ENCODE measurements at regions not wholly inside any gene's neighbourhood (a gene's known extent, or its start where the extent isn't known, plus 50 kb on each side); places are given as distances from the start of the nearest gene placed in this dataset.

DNA sequence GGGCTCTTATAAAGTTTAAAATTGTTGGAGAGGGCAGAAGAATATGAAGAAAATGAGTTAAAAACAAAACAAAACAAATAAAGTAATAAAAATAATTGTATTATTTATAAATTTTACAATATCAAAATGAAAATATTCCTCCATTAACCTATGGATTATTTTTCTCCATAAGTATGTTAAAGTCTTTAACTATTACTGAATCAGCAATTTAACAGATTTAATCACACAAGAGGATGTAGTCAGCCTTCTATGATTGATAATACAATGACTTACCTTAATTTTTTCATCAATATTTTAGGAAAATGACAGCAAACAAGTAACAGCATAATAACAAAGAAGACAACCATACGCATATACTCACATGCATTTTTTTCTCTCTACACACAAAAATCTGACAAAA lies 1195.3 kb upstream of the NUDT12 start:
- H3K9me3 Mint-ChIP-seq: peaks cover 20% of the 10 kb centered on the region
- ATAC-seq (no peak), DNase-seq (no peak)
- H3K4me1 Mint-ChIP-seq: no peaks in the 10 kb centered on the region
- no peak overlapping the region for H3K27ac Mint-ChIP-seq
- H3K36me3 Mint-ChIP-seq (ENCODE audit: low read depth): no peaks in the 10 kb centered on the region
- H3K27me3 Mint-ChIP-seq: no peaks in the 10 kb centered on the region
- H3K4me3 Mint-ChIP-seq: no peak overlapping the region

DNA sequence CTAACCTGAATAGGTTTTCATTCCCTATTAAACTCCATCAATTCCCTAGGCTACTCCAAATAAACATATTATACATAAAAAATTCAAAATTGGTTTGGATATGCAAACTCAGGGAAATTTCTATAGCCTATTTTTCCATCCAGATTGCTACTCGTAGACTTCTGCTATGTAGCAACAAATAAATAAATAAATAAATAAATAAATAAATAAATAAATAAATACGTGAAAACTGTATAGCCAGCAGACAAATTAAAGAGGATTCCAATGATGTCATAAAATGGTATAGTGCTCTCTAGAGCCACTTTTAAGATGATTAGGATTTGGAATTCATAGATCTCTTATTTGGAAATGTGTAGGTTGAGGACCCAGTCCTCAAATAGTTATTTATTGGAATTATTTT lies 1193.2 kb upstream of the NUDT12 start:
- Mint-ChIP-seq H3K9me3 (peaks cover 18% of the 10 kb centered on the region), H3K27me3 (no peaks in the 10 kb centered on the region), H3K4me1 (no peaks in the 10 kb centered on the region), H3K27ac (no peak overlapping the region), H3K36me3 (ENCODE audit: low read depth) (no peaks in the 10 kb centered on the region), H3K4me3 (no peak overlapping the region)
- no peak for ATAC-seq
- no peak for DNase-seq

DNA sequence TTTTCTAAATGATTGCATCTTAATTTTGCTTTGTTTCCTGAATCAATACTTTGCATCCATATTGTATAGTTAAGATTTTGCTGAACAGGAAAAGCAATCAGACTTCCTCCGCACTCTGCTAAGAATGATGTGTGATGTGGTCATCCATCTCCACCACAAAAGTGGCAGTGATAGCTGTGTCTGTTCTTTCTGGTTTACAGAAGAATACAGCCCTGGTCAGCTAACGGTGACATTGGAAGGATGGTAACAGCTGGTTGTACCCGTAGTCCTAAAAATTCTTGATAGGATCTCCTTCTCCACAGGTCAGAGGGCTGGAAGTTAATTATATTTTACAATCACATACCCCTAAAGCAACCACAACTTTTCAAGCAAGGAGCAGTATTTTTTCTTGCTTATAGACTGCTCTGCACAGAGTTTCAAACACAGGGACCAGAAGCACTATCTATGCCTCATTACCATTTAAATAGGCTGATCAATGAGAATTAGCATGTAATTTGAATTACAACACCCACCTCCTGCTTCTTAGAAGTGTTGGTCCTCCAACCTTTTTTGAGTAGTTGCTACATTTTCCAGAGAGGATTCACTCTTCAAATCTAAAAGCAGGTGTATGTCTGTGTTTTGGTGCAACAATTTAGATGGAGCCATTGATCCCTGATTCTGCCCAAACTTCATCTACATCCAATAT lies 1191.9 kb upstream of the NUDT12 start:
- ATAC-seq (no peak), DNase-seq (no peak)
- no peaks in the 10 kb centered on the region for H3K27me3 Mint-ChIP-seq
- H3K4me1 Mint-ChIP-seq: no peaks in the 10 kb centered on the region
- no peak overlapping the region for H3K4me3 Mint-ChIP-seq
- H3K27ac Mint-ChIP-seq: no peak overlapping the region
- H3K36me3 Mint-ChIP-seq (ENCODE audit: low read depth): no peaks in the 10 kb centered on the region
- peaks cover 12% of the 10 kb centered on the region for H3K9me3 Mint-ChIP-seq

DNA sequence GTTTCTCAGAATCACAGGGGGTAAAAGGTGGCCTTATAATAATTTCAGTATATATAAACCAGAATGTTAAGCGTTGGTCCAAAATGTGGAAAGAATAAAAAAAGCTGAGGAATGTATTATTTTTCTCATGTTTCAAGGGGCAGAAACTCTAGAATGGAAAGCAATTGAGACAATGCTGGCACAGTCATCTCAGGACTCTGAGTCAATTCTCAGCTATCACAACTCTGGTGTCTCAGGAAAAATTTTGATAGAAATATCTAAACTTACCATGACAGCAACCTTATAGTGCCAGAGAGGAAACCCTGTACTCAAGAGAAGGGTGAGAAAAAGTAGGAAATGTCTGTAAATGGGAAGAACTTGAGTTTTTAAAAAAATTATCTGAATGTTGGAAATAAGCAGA lies 1189.4 kb upstream of the NUDT12 start:
- H3K4me3 Mint-ChIP-seq: no peak overlapping the region
- DNase-seq: no peak

DNA sequence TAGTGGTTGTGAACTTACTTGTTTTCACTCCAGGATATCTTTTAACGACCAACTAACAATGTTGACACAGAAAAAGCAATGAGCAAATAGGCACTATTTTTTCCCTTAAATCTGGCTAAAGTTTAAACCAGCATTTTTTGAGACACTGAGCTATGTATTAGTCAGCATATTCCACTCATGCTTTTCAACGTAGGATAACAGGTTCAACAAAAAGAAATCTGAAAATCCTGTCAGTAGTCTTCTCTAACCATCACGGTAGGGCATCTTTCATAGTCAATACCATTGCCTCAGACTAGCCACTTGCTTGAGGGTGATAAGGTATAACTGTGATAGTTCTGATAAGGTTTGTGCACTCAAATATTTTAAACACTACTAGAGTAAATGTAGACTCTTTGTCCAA lies 1177.3 kb upstream of the NUDT12 start:
- Mint-ChIP-seq H3K27ac (no peak overlapping the region), H3K27me3 (no peaks in the 10 kb centered on the region), H3K4me3 (no peak overlapping the region), H3K36me3 (ENCODE audit: low read depth) (no peaks in the 10 kb centered on the region), H3K9me3 (peaks cover 26% of the 10 kb centered on the region), H3K4me1 (no peaks in the 10 kb centered on the region)
- ATAC-seq (no peak), DNase-seq (no peak)

More for the DNA sequence above, 1189.4 kb upstream of the NUDT12 start:
- Mint-ChIP-seq H3K9me3 (peaks cover 12% of the 10 kb centered on the region), H3K27me3 (no peaks in the 10 kb centered on the region), H3K27ac (no peak overlapping the region), H3K36me3 (ENCODE audit: low read depth) (no peaks in the 10 kb centered on the region), H3K4me1 (no peaks in the 10 kb centered on the region)
- no peak for ATAC-seq

DNA sequence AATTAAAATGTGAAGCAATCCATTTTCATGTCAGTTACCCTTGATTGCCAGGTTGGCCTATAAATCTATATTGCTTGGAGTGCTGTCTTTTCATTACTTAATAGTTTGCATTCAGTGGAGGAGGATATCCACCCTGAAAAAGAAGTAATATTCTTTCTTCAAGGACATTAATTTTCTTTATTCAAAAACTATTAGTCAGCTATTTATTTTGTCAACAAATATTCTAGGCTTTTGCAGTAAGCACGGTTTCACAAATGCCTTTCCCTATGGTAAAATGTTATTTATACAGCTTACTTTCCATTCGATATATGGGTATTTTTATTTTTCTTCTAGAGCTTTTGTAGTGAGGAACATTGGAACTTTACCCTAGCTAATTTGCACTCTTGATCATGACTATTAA lies 1176.9 kb upstream of the NUDT12 start:
- DNase-seq: no peak
- Mint-ChIP-seq H3K27ac (no peak overlapping the region), H3K9me3 (peaks cover 26% of the 10 kb centered on the region), H3K36me3 (ENCODE audit: low read depth) (no peaks in the 10 kb centered on the region), H3K4me3 (no peak overlapping the region), H3K4me1 (no peaks in the 10 kb centered on the region), H3K27me3 (no peaks in the 10 kb centered on the region)
- no peak for ATAC-seq

DNA sequence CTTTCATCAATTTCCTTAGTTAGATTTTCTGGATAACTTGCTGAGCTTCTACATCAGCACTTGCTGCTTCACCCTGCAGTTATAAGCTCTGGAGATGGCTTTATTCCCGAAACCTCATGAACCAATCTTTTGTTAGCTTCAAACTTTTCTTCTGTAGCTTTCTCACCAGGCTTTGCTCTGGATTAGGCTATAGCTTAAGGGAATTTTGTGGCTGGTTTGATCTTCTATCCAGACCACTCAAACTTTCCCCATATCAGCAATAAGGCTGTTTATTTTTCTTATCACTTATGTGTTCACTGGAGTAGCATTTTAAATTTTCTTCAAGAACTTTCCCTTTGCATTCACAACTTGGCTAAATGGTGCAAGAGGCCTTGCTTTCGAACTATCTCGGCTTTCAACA lies 1173.5 kb upstream of the NUDT12 start:
- H3K36me3 Mint-ChIP-seq (ENCODE audit: low read depth): no peaks in the 10 kb centered on the region
- no peaks in the 10 kb centered on the region for H3K4me1 Mint-ChIP-seq
- no peaks in the 10 kb centered on the region for H3K27me3 Mint-ChIP-seq
- H3K4me3 Mint-ChIP-seq: no peak overlapping the region
- peaks cover 24% of the 10 kb centered on the region for H3K9me3 Mint-ChIP-seq
- H3K27ac Mint-ChIP-seq: no peak overlapping the region
- ATAC-seq (no peak), DNase-seq (no peak)

DNA sequence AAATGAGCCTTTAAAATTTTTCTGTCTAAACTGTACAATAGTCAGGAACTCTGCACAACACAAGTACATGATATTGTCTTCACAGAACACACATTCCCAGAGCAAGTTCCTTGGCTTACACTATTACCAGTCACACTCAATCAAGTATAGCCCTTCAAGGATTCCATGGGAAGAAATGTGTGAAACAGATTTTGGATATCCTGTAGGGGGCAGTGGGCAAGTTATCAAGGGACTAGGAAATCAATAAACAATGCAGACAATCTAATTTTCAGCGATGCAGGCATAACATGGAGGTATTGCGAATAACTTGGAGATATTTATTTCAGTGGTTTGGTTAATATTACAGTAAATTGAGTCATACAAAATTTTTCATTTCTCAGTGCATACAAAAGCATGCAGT lies 1171.5 kb upstream of the NUDT12 start:
- no peak for ATAC-seq
- Mint-ChIP-seq H3K27ac (no peak overlapping the region), H3K4me1 (no peaks in the 10 kb centered on the region), H3K27me3 (no peaks in the 10 kb centered on the region), H3K4me3 (no peak overlapping the region), H3K9me3 (peaks cover 31% of the 10 kb centered on the region), H3K36me3 (ENCODE audit: low read depth) (no peaks in the 10 kb centered on the region)
- no peak for DNase-seq

DNA sequence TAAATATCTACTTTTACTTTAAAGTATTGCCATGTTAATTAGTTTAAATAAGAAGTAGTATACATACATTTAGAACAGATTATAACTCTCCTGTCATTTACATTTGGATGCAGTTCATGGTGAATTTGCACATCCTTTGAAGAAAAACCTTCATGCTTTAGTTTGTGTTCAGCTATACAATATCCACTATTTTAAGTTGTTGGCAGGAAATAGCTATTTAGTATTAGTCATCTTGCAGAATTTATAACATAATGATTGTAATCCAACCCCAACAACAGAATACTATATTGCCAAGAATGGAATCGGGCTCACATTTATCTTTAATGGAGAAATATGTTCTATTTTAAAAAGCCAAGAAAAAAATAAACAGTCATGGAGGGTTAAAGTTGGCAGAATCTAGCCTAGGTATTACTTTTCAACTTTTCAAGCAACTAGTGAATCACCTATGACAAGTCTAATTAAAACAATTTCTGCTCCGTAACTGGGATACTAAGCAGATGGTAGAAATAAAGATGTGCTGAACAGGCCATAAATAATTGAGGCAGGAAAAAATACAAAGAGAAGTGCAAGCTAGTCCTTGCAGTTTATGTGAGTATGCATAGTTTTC lies 1170.6 kb upstream of the NUDT12 start:
- no peak for DNase-seq
- no peaks in the 10 kb centered on the region for H3K27me3 Mint-ChIP-seq
- peaks cover 25% of the 10 kb centered on the region for H3K9me3 Mint-ChIP-seq
- ATAC-seq: no peak
- no peaks in the 10 kb centered on the region for H3K36me3 Mint-ChIP-seq (ENCODE audit: low read depth)
- no peaks in the 10 kb centered on the region for H3K4me1 Mint-ChIP-seq
- H3K27ac Mint-ChIP-seq: no peak overlapping the region
- no peak overlapping the region for H3K4me3 Mint-ChIP-seq

DNA sequence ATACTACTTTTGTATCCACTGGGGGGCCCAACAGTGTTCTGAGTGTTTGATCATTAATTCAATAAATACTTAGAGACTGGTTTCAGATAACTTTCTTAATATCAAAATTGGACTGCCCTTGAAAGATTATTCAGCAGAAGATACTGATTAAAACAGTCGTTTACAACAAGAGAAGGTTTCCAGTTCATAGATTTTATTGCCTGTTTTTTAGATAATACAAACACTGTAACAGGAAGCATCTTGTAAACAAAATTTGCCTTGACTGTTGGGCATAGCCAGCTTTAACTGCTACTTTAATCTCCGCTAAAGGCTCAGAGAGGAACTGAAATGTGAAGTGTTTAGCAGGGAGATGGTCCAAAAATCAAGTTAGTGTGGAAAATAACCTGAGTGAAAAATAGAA lies 1168.7 kb upstream of the NUDT12 start:
- H3K27ac Mint-ChIP-seq: no peak overlapping the region
- H3K9me3 Mint-ChIP-seq: peaks cover 19% of the 10 kb centered on the region
- H3K4me3 Mint-ChIP-seq: no peak overlapping the region
- H3K36me3 Mint-ChIP-seq (ENCODE audit: low read depth): no peaks in the 10 kb centered on the region
- H3K4me1 Mint-ChIP-seq: no peaks in the 10 kb centered on the region
- ATAC-seq: no peak
- DNase-seq: no peak
- no peaks in the 10 kb centered on the region for H3K27me3 Mint-ChIP-seq

DNA sequence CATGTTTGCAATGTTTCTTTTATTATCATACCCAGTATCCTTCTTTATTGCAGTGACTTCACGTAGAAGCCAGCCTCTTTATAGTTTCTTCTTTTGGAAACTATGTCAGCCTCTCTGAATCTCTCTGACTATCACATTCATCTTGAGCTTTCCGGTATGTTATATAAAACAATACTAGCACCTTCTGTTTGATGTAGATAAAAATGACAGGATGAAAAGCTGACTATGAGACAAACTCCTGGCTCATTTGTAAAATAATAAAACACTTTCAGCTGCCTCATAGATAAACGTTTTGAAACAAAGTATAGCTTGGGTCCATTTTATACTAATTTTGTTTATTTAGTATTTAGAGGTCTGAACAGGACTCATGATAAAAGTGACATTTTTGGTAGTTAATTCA lies 1145.4 kb upstream of the NUDT12 start:
- Mint-ChIP-seq H3K27me3 (no peaks in the 10 kb centered on the region), H3K4me3 (no peak overlapping the region), H3K9me3 (peaks cover 11% of the 10 kb centered on the region), H3K4me1 (no peaks in the 10 kb centered on the region), H3K27ac (no peak overlapping the region), H3K36me3 (ENCODE audit: low read depth) (no peaks in the 10 kb centered on the region)
- no peak for ATAC-seq
- no peak for DNase-seq

DNA sequence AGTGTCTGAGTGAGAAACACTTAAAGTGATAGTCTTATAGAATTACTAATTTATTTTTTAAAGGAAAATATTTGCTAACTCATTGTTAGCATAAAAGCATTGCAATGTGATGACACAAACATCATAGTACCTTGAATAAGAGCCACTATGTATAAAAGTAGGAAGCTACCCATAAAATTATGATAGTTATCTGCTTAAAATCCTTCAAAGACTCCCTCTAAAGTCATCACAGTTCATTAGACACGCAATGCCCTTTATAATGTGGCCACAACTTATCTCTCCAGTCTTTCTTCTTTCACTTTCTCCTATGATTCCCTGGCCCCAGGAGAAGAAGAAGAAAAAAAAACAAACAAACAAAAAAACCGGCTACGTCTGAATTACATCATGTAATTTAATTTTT lies 1144.0 kb upstream of the NUDT12 start:
- Mint-ChIP-seq H3K9me3 (peaks cover 8% of the 10 kb centered on the region), H3K27me3 (no peaks in the 10 kb centered on the region), H3K4me1 (no peaks in the 10 kb centered on the region), H3K36me3 (ENCODE audit: low read depth) (no peaks in the 10 kb centered on the region), H3K27ac (no peak overlapping the region), H3K4me3 (no peak overlapping the region)
- DNase-seq (no peak), ATAC-seq (no peak)

DNA sequence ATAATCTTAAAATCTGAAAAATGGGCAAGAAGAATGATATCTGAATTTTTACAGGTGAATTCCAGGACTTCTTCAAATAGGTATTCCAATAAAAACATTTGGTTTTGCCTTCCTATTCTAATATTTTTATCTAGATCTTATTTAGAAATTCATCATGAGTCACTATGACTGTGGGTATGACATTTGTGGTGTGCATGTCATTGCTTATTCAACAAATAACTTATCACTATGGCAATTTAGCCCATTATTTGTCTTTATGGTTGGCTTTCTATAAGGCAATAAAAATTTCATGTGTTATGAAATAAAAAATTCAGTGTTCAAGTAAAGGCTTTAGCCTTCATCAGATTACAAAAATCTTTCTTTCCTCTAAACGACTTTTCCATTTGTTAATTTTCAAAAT lies 1139.6 kb upstream of the NUDT12 start:
- H3K27me3 Mint-ChIP-seq: no peaks in the 10 kb centered on the region
- no peak for ATAC-seq
- no peaks in the 10 kb centered on the region for H3K36me3 Mint-ChIP-seq (ENCODE audit: low read depth)
- no peak overlapping the region for H3K27ac Mint-ChIP-seq
- no peaks in the 10 kb centered on the region for H3K4me1 Mint-ChIP-seq
- DNase-seq: no peak
- H3K9me3 Mint-ChIP-seq: peaks cover 18% of the 10 kb centered on the region
- H3K4me3 Mint-ChIP-seq: no peak overlapping the region

DNA sequence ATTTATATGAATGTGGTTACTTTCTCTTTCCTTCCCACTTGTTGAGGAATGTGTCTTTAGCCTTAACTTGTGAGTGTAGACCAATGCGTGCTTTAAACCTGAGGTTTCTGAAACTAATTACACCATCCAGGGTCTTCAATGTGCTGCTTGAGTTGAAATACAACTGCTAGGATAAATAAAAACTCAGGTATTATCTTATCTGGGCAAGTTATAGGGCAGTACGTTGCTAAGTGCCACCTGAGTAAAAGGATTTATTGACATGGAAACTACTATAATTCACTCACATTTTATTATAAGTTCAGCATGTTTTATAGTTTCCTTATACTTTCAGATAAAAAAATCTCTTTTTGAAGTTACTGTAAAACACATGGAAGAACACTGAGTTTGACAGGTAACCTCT lies 1136.8 kb upstream of the NUDT12 start:
- no peaks in the 10 kb centered on the region for H3K27me3 Mint-ChIP-seq
- DNase-seq (no peak), ATAC-seq (no peak)
- no peaks in the 10 kb centered on the region for H3K36me3 Mint-ChIP-seq (ENCODE audit: low read depth)
- peaks cover 22% of the 10 kb centered on the region for H3K9me3 Mint-ChIP-seq
- no peak overlapping the region for H3K27ac Mint-ChIP-seq
- H3K4me1 Mint-ChIP-seq: no peaks in the 10 kb centered on the region
- no peak overlapping the region for H3K4me3 Mint-ChIP-seq

DNA sequence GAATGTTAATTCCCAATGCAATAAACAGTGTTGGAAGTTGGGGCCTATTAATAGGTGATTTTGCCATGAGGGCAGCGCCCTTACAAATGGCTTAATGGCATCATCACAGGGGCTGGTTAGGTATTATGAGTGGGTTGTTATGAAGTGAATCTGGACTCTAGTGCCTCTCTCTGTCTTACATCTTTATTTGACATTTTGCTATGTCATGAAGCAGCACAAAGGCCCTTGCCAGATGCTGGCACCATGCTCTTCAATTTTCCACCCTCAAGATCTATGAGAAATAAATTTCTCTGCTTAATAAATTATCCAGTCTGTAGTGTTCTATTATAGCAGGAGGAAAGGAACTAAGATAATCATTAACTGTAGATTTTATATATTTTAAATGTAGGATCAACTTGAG lies 1098.7 kb upstream of the NUDT12 start:
- H3K4me3 Mint-ChIP-seq: no peak overlapping the region
- H3K27me3 Mint-ChIP-seq: no peaks in the 10 kb centered on the region
- H3K27ac Mint-ChIP-seq: no peak overlapping the region
- no peaks in the 10 kb centered on the region for H3K36me3 Mint-ChIP-seq (ENCODE audit: low read depth)
- no peak for DNase-seq
- peaks cover 11% of the 10 kb centered on the region for H3K9me3 Mint-ChIP-seq
- no peaks in the 10 kb centered on the region for H3K4me1 Mint-ChIP-seq
- ATAC-seq: no peak

DNA sequence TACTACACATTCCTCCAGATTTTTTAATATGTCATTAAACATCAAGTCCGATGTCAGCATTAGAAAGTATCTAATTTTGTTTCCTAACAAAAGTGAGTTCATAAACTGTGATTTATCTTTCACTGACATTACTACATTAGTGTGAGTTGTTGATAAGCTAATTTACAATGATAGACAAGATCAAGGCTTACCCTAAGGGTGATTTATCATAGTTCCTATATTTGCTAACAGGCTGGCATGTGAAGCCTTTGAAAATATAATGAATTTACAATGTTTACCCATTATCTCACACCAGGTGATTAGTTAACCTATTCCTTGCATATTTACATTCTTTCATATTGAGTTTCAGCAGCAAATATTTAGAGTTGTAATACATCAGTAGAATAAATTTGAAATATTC lies 1096.9 kb upstream of the NUDT12 start:
- ATAC-seq: no peak
- Mint-ChIP-seq H3K9me3 (peaks cover 19% of the 10 kb centered on the region), H3K4me3 (no peak overlapping the region), H3K4me1 (no peaks in the 10 kb centered on the region), H3K27me3 (no peaks in the 10 kb centered on the region), H3K27ac (no peak overlapping the region), H3K36me3 (ENCODE audit: low read depth) (no peaks in the 10 kb centered on the region)
- DNase-seq: no peak

All from activated naive CD8-positive, alpha-beta T cell treated with anti-CD3 and anti-CD28 coated beads, Interleukin-2, amount 50 U/mL, for 24 hours (primary cell).